Small intestine (tissue), 7 donors: ENCODE measurements at regions not wholly inside any gene's neighbourhood (a gene's known extent, or its start where the extent isn't known, plus 50 kb on each side); places are given as distances from the start of the nearest gene placed in this dataset.
A peak's percentile ranks its signal among the peaks of the same experiment; 100 is the strongest.
"Not testable (repeated sequence)": the region's sequence is repeated elsewhere in the genome, so short reads cannot be mapped to it uniquely, and the experiment has no call there.

ENCODE experiments used
- DNase-seq, 2 donors: peaks; one replicate each; pipeline versions ENCODE4 v3.0.0 to v3.0.0-alpha.2; 2013
- FAIRE-seq: peaks from 2 replicates; lab custom pipeline; 2012; peaks lifted over from hg19 to GRCh38; lab: Jason Lieb, UNC
- H3K27ac ChIP-seq, 3 donors: one replicate each; pipeline ENCODE4 v1.5.1; 2013; ENCODE audit warnings: low read length in 2 of 3, mild to moderate bottlenecking in 2 of 3, control low read depth in 1 of 3, inconsistent platforms in 1 of 3, low read depth in 1 of 3, moderate library complexity in 1 of 3
- H3K27me3 ChIP-seq, 3 donors: one replicate each; pipeline ENCODE4 v1.6.1; 2013; ENCODE audit warnings: low read length in 3 of 3, inconsistent platforms in 1 of 3; ENCODE audit not compliant: control insufficient read depth in 3 of 3, insufficient read depth in 3 of 3
- H3K36me3 ChIP-seq, 3 donors: one replicate each; pipeline ENCODE4 v1.6.1; 2013; ENCODE audit warnings: low read length in 3 of 3, inconsistent platforms in 1 of 3, low read depth in 1 of 3, mild to moderate bottlenecking in 1 of 3, moderate library complexity in 1 of 3; ENCODE audit not compliant: control insufficient read depth in 3 of 3, insufficient read depth in 2 of 3
- H3K4me1 ChIP-seq, 3 donors: one replicate each; pipeline ENCODE4 v1.6.1; 2013; ENCODE audit warnings: low read length in 2 of 3, inconsistent platforms in 1 of 3, low read depth in 1 of 3, mild to moderate bottlenecking in 1 of 3, moderate library complexity in 1 of 3; ENCODE audit not compliant: control insufficient read depth in 3 of 3, insufficient read depth in 2 of 3
- H3K4me3 ChIP-seq, 3 donors: one replicate each; pipeline ENCODE4 v1.5.1; 2013; ENCODE audit warnings: low read length in 3 of 3, control low read depth in 1 of 3, inconsistent platforms in 1 of 3, low read depth in 1 of 3, mild to moderate bottlenecking in 1 of 3, moderate library complexity in 1 of 3
- H3K9me3 ChIP-seq, 2 donors: one replicate each; pipeline ENCODE4 v1.6.1; 2013; ENCODE audit warnings: low read depth in 1 of 2, low read length in 1 of 2; ENCODE audit not compliant: control insufficient read depth in 2 of 2, insufficient read depth in 1 of 2
- WGBS, 3 donors: extraction: QIAGEN DNeasy Blood & Tissue Kit; methylation state at CpG; one replicate each; pipeline ENCODE4 v1.1.7; 2013; 5-methylcytosine and 5-hydroxymethylcytosine counted together
- donor health status: healthy with polysubstance abuse.
- donor health status: control.
- donor health status: control.
- donor health status: Bipolar disorder and iron deficiency.
- donor health status: healthy.

DNA sequence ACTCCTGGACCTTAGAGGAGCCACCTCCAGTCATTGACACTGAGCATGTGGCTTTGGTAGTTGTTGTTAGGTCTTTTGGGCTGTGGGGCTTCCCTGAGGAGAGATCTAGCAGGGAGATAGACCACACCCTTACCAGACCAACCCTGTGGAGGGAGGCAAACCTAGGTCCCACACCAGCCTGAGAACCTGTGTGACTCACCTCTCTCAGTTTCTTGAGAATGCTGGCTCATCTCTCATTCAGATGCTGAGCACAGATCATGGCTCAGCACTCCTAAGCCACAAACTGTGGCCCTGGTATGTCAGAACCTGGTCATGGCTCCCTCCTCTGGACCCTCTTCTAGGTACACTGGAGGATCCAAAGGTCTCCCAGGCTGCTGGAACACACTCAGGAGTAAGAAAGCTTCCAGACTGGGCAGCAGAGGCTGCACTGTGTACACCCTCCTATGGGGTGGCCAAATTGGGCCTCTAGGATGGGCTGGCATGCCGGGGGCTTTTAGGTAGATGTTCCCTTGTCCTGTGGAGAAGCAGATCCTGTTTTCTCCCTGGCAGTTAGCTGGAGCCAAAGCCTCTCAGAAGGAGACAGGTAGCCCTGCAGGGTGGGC, 1294.5 kb downstream of the KHDRBS2 start:
- Histone ChIP-seq H3K9me3 (peaks cover 0 to 5% of the 10 kb centered on the region in 2 donors), H3K36me3 (no peaks in the 10 kb centered on the region), H3K4me3 (no peak overlapping the region), H3K27me3 (no peaks in the 10 kb centered on the region), H3K4me1 (no peaks in the 10 kb centered on the region), H3K27ac (no peak overlapping the region)
- FAIRE-seq (no peak), DNase-seq (no peak)
- 55 to 72% (median 70%) methylated on average over 1 of the region's 1 CpG for whole genome bisulfite sequencing, 3 donors

DNA sequence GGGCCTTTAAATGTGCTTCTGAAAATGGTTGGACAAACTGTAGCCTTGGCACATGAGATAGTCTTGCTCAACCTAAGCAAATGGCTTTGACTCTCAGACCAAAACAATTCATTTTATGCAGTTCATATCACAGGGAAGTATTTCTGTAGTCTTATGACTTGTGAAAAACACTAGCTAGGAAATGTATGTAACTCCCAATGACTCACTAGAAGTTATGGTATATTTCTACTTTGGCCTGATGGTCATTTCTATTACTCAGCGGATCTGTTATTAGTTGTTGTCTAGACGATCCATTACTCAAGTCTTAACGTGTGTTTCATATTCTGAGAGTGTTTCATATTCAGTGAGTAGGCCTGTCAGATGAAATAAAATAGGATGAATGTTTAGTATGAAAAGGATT, 1333.5 kb downstream of the KHDRBS2 start:
- DNase-seq (no peak), FAIRE-seq (no peak)
- 80 to 86% (median 84%) methylated on average over 3 of the region's 3 CpGs for WGBS, 3 donors
- Histone ChIP-seq H3K4me1 (no peaks in the 10 kb centered on the region), H3K9me3 (no peaks in the 10 kb centered on the region), H3K27ac (no peak overlapping the region), H3K36me3 (no peaks in the 10 kb centered on the region), H3K4me3 (no peak overlapping the region), H3K27me3 (no peaks in the 10 kb centered on the region)

DNA sequence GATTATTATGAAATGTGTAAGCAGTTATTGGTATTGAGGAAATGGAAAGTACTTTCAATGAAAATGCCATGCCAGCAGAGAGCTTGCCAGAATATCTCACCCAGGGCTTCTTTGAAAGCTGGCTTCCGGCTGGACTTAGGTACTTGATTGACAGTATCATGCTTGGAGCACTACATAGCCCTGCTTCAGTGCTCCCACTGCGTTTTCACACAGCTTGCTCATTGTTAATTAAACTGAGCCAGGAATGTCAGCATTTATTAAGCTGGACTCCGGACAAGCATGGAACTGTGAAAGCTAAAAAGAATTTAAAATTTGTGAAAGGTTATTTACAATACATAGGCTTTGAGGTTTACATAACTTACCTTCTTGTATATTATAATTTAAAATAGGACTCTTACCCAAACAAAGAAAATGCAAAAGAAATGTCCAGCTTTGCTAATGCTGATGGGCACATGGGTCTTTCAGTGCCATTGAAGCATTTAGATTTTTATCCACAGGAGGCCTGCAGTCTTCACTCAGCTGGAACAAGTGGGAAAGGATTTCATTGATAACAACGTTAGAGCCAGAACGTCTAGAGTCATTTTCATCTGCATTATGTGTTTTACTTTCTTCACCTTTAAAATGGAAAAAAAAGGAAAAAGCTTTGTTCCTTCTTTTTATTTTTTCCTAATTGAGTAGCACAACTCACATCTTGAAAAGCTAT, 1335.7 kb downstream of the KHDRBS2 start:
- not testable (repeated sequence) for FAIRE-seq, H3K4me1 ChIP-seq, DNase-seq, H3K4me3 ChIP-seq, H3K27me3 ChIP-seq, H3K9me3 ChIP-seq, H3K36me3 ChIP-seq, H3K27ac ChIP-seq
- 58 to 70% (median 66%) methylated on average over 5 of the region's 5 CpGs for WGBS, 3 donors

DNA sequence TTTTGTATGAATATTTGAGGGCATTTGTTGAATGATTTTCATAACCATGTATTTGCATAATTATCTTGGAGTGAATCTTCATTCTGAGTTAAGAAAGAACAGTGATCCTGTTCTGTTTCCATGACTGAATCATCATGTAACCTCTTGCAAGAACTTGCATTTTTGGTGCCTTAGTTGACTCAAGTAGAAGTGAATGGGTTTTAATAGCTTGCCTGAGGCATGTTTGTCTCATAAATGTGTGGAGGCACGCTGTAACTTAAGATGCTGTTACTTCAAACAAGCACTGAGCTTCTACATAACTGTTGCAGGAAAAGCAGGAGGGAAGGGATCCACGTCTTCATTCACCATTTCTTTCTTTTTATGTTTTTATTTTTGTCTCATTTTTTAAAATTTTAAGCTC, 1338.6 kb downstream of the KHDRBS2 start:
- 33 to 67% (median 40%) methylated on average over 2 of the region's 2 CpGs for WGBS, 3 donors
- DNase-seq, H3K36me3 ChIP-seq, H3K9me3 ChIP-seq, H3K4me1 ChIP-seq, H3K4me3 ChIP-seq, FAIRE-seq, H3K27me3 ChIP-seq, H3K27ac ChIP-seq: not testable (repeated sequence)

DNA sequence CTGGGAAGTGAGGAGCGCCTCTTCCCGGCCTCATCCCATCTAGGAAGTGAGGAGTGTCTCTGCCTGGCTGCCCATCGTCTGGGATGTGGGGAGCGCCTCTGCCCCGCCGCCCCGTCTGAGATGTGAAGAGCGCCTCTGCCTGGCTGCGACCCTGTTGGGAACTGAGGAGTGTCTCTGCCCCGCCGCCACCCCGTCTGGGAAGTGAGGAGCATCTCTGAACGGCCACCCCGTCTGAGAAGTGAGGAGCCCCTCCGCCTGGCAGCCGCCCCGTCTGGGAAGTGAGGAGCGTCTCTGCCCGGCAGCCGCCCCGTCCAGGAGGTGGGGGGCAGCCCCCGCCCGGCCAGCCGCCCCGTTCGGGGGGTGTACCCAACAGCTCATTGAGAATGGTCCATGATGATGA, 1341.2 kb downstream of the KHDRBS2 start:
- not testable (repeated sequence) for DNase-seq, H3K9me3 ChIP-seq, FAIRE-seq, H3K27ac ChIP-seq, H3K36me3 ChIP-seq, H3K4me1 ChIP-seq, H3K4me3 ChIP-seq, H3K27me3 ChIP-seq
- WGBS, 3 donors, result 92 to 96% (median 93%) methylated on average over 25 to 26 of the region's 26 CpGs

DNA sequence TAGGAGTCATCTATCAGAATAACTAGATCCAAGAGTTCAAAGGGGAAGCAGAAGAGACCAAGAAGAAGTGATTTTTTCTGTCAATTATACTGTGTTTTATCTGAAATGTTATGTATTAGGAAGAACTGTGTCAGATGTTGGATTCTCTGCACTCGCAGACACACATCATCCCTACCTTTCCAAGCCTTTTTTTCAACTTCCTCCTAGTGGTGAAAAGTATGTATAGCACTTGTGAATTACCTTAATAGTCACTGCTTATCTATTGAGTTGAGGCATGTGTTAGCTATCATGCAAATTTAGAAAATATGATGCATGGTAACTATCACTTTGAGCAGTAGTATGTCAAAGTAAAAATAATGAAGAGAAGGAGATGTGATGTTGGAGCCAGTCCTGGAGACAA, 1350.1 kb downstream of the KHDRBS2 start:
- not testable (repeated sequence) for H3K4me3 ChIP-seq, H3K27ac ChIP-seq, H3K9me3 ChIP-seq, FAIRE-seq, H3K36me3 ChIP-seq, H3K4me1 ChIP-seq, H3K27me3 ChIP-seq
- 13 to 67% (median 52%) methylated on average over 1 of the region's 1 CpG for WGBS, 3 donors
- peak in 1 of 2 donors; percentile 4 for DNase-seq

DNA sequence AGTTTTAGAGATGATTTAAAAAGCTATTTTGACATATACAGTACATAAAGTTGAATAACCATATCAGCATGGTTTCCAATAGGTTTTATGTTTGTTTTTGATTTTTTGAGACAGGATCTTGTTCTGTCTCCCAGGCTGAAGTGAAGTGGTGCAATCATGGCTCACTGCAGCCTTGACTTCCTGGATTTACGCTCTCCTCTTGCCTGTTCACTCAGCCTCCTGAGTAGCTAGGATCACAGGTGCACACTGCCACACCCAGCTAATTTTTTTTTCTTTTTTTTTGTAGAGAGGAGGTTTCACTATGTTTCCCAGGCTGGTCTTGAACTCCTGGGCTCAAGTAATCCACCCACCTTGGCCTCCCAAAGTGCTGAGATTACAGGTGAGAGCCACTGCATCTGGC, 1366.4 kb downstream of the KHDRBS2 start:
- H3K4me3 ChIP-seq, FAIRE-seq, DNase-seq, H3K27ac ChIP-seq, H3K9me3 ChIP-seq, H3K4me1 ChIP-seq, H3K27me3 ChIP-seq, H3K36me3 ChIP-seq: not testable (repeated sequence)
- 27 to 51% (median 32%) methylated on average over 1 of the region's 1 CpG for WGBS, 3 donors

- not testable (repeated sequence) for FAIRE-seq, H3K36me3 ChIP-seq, DNase-seq, H3K9me3 ChIP-seq, H3K4me3 ChIP-seq, H3K27ac ChIP-seq, H3K4me1 ChIP-seq, H3K27me3 ChIP-seq
- 69 to 83% (median 80%) methylated on average over 6 of the region's 6 CpGs for WGBS, 3 donors
Measured at GRCh38 chr6:60903860-60904259, 1382.2 kb downstream of the KHDRBS2 start.
